PC-3 (cell line): ENCODE measurements at regions not wholly inside any gene's neighbourhood (a gene's known extent, or its start where the extent isn't known, plus 50 kb on each side); places are given as distances from the start of the nearest gene placed in this dataset.

ENCODE experiments used
- ATAC-seq: fragments of 200-7000 bp; cut with Tn5 transposase; 2 replicates; pipeline ENCODE4 v1.9.1; 2020; ENCODE audit warnings: mild to moderate bottlenecking, moderate library complexity
- BruUV-seq: library from RNA; stranded (reverse); fragments of 400-500 nt; replicated peaks from 2 replicates; lab custom pipeline; 2021; lab: Mats Ljungman, UMichigan
- CTCF ChIA-PET: fragments of 300-600 bp; sonication (Branson Sonifier 250); formaldehyde crosslinking; loops from one replicate; lab custom pipeline; 2022; ENCODE audit warnings: antibody characterized with exemption; lab: Charles Lee
- POLR2A ChIA-PET: fragments of 300-600 bp; sonication (Branson Sonifier 250); formaldehyde crosslinking; loops from one replicate; lab custom pipeline; 2022; ENCODE audit warnings: antibody characterized with exemption; ENCODE audit not compliant: unreplicated experiment; lab: Charles Lee
- DNase-seq: peaks from one replicate; pipeline ENCODE4 v3.0.0-alpha.2; 2015
- H2AFZ ChIP-seq: fragments of 300-600 bp; sonication (generic); 2 replicates; pipeline ENCODE4 v1.6.0; 2016; ENCODE audit warnings: antibody characterized with exemption, low read length
- H3F3A ChIP-seq: fragments of 300-600 bp; sonication (generic); one replicate; pipeline ENCODE4 v1.6.0; 2017; ENCODE audit warnings: antibody characterized with exemption, low read length, control low read depth, mild to moderate bottlenecking; ENCODE audit not compliant: unreplicated experiment
- H3K27ac ChIP-seq: fragments of 300-600 bp; sonication (generic); 2 replicates; pipeline ENCODE4 v1.5.1; 2016; ENCODE audit warnings: mild to moderate bottlenecking, low read length
- H3K27me3 ChIP-seq: fragments of 300-600 bp; sonication (generic); 2 replicates; pipeline ENCODE4 v1.6.1; 2016; ENCODE audit warnings: low read length, mixed read lengths
- H3K36me3 ChIP-seq: fragments of 300-600 bp; sonication (generic); 2 replicates; pipeline ENCODE4 v1.6.1; 2016; ENCODE audit warnings: low read depth, mixed run types, low read length, mixed read lengths
- H3K4me1 ChIP-seq: fragments of 300-600 bp; sonication (generic); 2 replicates; pipeline ENCODE4 v1.5.1; 2016; ENCODE audit warnings: low read length; ENCODE audit not compliant: insufficient read depth
- H3K4me2 ChIP-seq: fragments of 300-600 bp; sonication (generic); 2 replicates; pipeline ENCODE4 v1.6.0; 2016; ENCODE audit warnings: low read length
- H3K4me3 ChIP-seq: fragments of 300-600 bp; sonication (generic); 2 replicates; pipeline ENCODE4 v1.5.1; 2016; ENCODE audit warnings: mild to moderate bottlenecking, low read length, mixed read lengths
- H3K79me2 ChIP-seq: fragments of 300-600 bp; sonication (generic); 2 replicates; pipeline ENCODE4 v1.6.1; 2017; ENCODE audit warnings: low read length, mixed read lengths
- H3K9ac ChIP-seq: fragments of 300-600 bp; sonication (generic); 2 replicates; pipeline ENCODE4 v1.6.0; 2016; ENCODE audit warnings: mild to moderate bottlenecking, low read length
- H3K9me2 ChIP-seq: fragments of 300-600 bp; sonication (generic); replicated peaks from 2 replicates; pipeline ENCODE4 v1.6.1; 2016; ENCODE audit warnings: mixed run types, low read length, mixed read lengths
- H3K9me3 ChIP-seq: fragments of 300-600 bp; sonication (generic); 2 replicates; pipeline ENCODE4 v1.6.1; 2016; ENCODE audit warnings: low read length, mixed read lengths
- H4K20me1 ChIP-seq: fragments of 300-600 bp; sonication (generic); 2 replicates; pipeline ENCODE4 v1.6.1; 2016; ENCODE audit warnings: low read length, mixed read lengths
- CTCF ChIP-seq: fragments of 300-600 bp; sonication (generic); conservative IDR thresholded peaks from 2 replicates; pipeline ENCODE4 v1.5.1; 2017; ENCODE audit warnings: antibody characterized with exemption, low read depth, mild to moderate bottlenecking, low read length
- EZH2 ChIP-seq: fragments of 300-600 bp; sonication (generic); IDR thresholded peaks from one replicate; pipeline ENCODE4 v1.6.1; 2017; ENCODE audit warnings: antibody characterized with exemption, mild to moderate bottlenecking, low read length; ENCODE audit not compliant: unreplicated experiment
- EZH2phosphoT487 ChIP-seq: fragments of 300-600 bp; sonication (generic); IDR thresholded peaks from 2 replicates; pipeline ENCODE4 v1.6.1; 2018; ENCODE audit warnings: mild to moderate bottlenecking, antibody characterized with exemption, low read length, borderline replicate concordance
- intact Hi-C: fragments of 100-400 bp; cut with micrococcal nuclease; formaldehyde crosslinking; loops from 2 replicates; pipeline ENCODE4 v1.9.0; 2023

DNA sequence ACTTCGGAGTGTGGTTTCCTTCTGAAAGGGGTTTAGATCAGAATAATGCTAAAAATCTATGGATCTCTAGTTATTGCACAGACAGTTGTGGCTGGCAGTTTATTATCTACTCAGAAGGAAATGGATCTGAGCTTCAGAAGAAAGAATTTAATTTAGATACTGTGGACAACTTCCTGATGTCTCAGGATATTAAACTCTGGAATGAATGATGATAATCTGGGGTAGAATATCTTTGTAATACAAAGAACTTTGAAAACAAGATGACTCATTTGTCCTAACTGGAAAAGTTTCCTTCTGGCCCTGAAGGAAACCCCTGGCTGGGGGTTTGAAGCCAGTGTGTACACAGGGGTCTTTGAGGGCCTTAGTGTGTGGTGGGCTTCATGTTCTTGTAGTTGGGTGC is 78.0 kb downstream of the EDN3 start:
- Histone ChIP-seq H3K27me3 (peaks cover 90% of the 10 kb centered on the region), H3K36me3 (no peaks in the 10 kb centered on the region), H3K4me3 (no peak overlapping the region), H2AFZ (no peak overlapping the region), H4K20me1 (no peaks in the 10 kb centered on the region), H3K9ac (no peak overlapping the region), H3K4me1 (no peaks in the 10 kb centered on the region), H3K79me2 (no peaks in the 10 kb centered on the region), H3K4me2 (no peak overlapping the region), H3K9me2 (no peaks in the 10 kb centered on the region), H3K27ac (no peak overlapping the region), H3F3A (no peaks in the 10 kb centered on the region), H3K9me3 (no peaks in the 10 kb centered on the region)
- ChIA-PET POLR2A (no interaction called here), CTCF (no interaction called here)
- ATAC-seq (no peak), DNase-seq (no peak)
- BruUV-seq: no TSS peak
- no peak for TF ChIP-seq CTCF
- TF ChIP-seq EZH2: no peak
- TF ChIP-seq EZH2phosphoT487: no peak
- intact Hi-C loops: no loop called here

- ATAC-seq (no peak), DNase-seq (no peak)
- Histone ChIP-seq H4K20me1 (no peaks in the 10 kb centered on the region), H3K4me2 (no peak overlapping the region), H3K36me3 (no peaks in the 10 kb centered on the region), H3K9me2 (no peaks in the 10 kb centered on the region), H3K9ac (no peak overlapping the region), H3K4me1 (no peaks in the 10 kb centered on the region), H3K4me3 (no peak overlapping the region), H3K27me3 (peaks cover 84% of the 10 kb centered on the region), H3F3A (no peaks in the 10 kb centered on the region), H2AFZ (no peak overlapping the region), H3K79me2 (no peaks in the 10 kb centered on the region), H3K9me3 (no peaks in the 10 kb centered on the region), H3K27ac (no peak overlapping the region)
- ChIA-PET POLR2A (no interaction called here), CTCF (no interaction called here)
- TF ChIP-seq EZH2phosphoT487: no peak
- TF ChIP-seq CTCF: no peak
- no peak for TF ChIP-seq EZH2
- no TSS peak for BruUV-seq
- intact Hi-C loops: no loop called here
Measured at GRCh38 chr20:59378966-59379365, 78.6 kb downstream of the EDN3 start.

- Histone ChIP-seq H3K36me3 (no peaks in the 10 kb centered on the region), H3K27me3 (peaks cover 67% of the 10 kb centered on the region), H4K20me1 (no peaks in the 10 kb centered on the region), H3K4me2 (no peak overlapping the region), H3K79me2 (no peaks in the 10 kb centered on the region), H3F3A (no peaks in the 10 kb centered on the region), H3K9me2 (no peaks in the 10 kb centered on the region), H3K9ac (no peak overlapping the region), H2AFZ (no peak overlapping the region), H3K4me1 (no peaks in the 10 kb centered on the region), H3K4me3 (no peak overlapping the region), H3K9me3 (no peaks in the 10 kb centered on the region), H3K27ac (no peak overlapping the region)
- ATAC-seq: no peak
- TF ChIP-seq CTCF: no peak
- no peak for TF ChIP-seq EZH2phosphoT487
- no peak for TF ChIP-seq EZH2
- ChIA-PET POLR2A (no interaction called here), CTCF (no interaction called here)
- intact Hi-C loops: no loop called here
- BruUV-seq: no TSS peak
- DNase-seq: no peak
Measured at GRCh38 chr20:59381689-59382088, 81.3 kb downstream of the EDN3 start.
